PC-3 (cell line): ENCODE measurements at regions not wholly inside any gene's neighbourhood (a gene's known extent, or its start where the extent isn't known, plus 50 kb on each side); places are given as distances from the start of the nearest gene placed in this dataset.

Experiments
- ATAC-seq: fragments of 200-7000 bp; cut with Tn5 transposase; 2 replicates; pipeline ENCODE4 v1.9.1; 2020; ENCODE audit warnings: mild to moderate bottlenecking, moderate library complexity
- BruUV-seq: library from RNA; stranded (reverse); fragments of 400-500 nt; replicated peaks from 2 replicates; lab custom pipeline; 2021; lab: Mats Ljungman, UMichigan
- CTCF ChIA-PET: fragments of 300-600 bp; sonication (Branson Sonifier 250); formaldehyde crosslinking; loops from one replicate; lab custom pipeline; 2022; ENCODE audit warnings: antibody characterized with exemption; lab: Charles Lee
- POLR2A ChIA-PET: fragments of 300-600 bp; sonication (Branson Sonifier 250); formaldehyde crosslinking; loops from one replicate; lab custom pipeline; 2022; ENCODE audit warnings: antibody characterized with exemption; ENCODE audit not compliant: unreplicated experiment; lab: Charles Lee
- DNase-seq: peaks from one replicate; pipeline ENCODE4 v3.0.0-alpha.2; 2015
- H2AFZ ChIP-seq: fragments of 300-600 bp; sonication (generic); 2 replicates; pipeline ENCODE4 v1.6.0; 2016; ENCODE audit warnings: antibody characterized with exemption, low read length
- H3F3A ChIP-seq: fragments of 300-600 bp; sonication (generic); one replicate; pipeline ENCODE4 v1.6.0; 2017; ENCODE audit warnings: antibody characterized with exemption, low read length, control low read depth, mild to moderate bottlenecking; ENCODE audit not compliant: unreplicated experiment
- H3K27ac ChIP-seq: fragments of 300-600 bp; sonication (generic); 2 replicates; pipeline ENCODE4 v1.5.1; 2016; ENCODE audit warnings: mild to moderate bottlenecking, low read length
- H3K27me3 ChIP-seq: fragments of 300-600 bp; sonication (generic); 2 replicates; pipeline ENCODE4 v1.6.1; 2016; ENCODE audit warnings: low read length, mixed read lengths
- H3K36me3 ChIP-seq: fragments of 300-600 bp; sonication (generic); 2 replicates; pipeline ENCODE4 v1.6.1; 2016; ENCODE audit warnings: low read depth, mixed run types, low read length, mixed read lengths
- H3K4me1 ChIP-seq: fragments of 300-600 bp; sonication (generic); 2 replicates; pipeline ENCODE4 v1.5.1; 2016; ENCODE audit warnings: low read length; ENCODE audit not compliant: insufficient read depth
- H3K4me2 ChIP-seq: fragments of 300-600 bp; sonication (generic); 2 replicates; pipeline ENCODE4 v1.6.0; 2016; ENCODE audit warnings: low read length
- H3K4me3 ChIP-seq: fragments of 300-600 bp; sonication (generic); 2 replicates; pipeline ENCODE4 v1.5.1; 2016; ENCODE audit warnings: mild to moderate bottlenecking, low read length, mixed read lengths
- H3K79me2 ChIP-seq: fragments of 300-600 bp; sonication (generic); 2 replicates; pipeline ENCODE4 v1.6.1; 2017; ENCODE audit warnings: low read length, mixed read lengths
- H3K9ac ChIP-seq: fragments of 300-600 bp; sonication (generic); 2 replicates; pipeline ENCODE4 v1.6.0; 2016; ENCODE audit warnings: mild to moderate bottlenecking, low read length
- H3K9me2 ChIP-seq: fragments of 300-600 bp; sonication (generic); replicated peaks from 2 replicates; pipeline ENCODE4 v1.6.1; 2016; ENCODE audit warnings: mixed run types, low read length, mixed read lengths
- H3K9me3 ChIP-seq: fragments of 300-600 bp; sonication (generic); 2 replicates; pipeline ENCODE4 v1.6.1; 2016; ENCODE audit warnings: low read length, mixed read lengths
- H4K20me1 ChIP-seq: fragments of 300-600 bp; sonication (generic); 2 replicates; pipeline ENCODE4 v1.6.1; 2016; ENCODE audit warnings: low read length, mixed read lengths
- CTCF ChIP-seq: fragments of 300-600 bp; sonication (generic); conservative IDR thresholded peaks from 2 replicates; pipeline ENCODE4 v1.5.1; 2017; ENCODE audit warnings: antibody characterized with exemption, low read depth, mild to moderate bottlenecking, low read length
- EZH2 ChIP-seq: fragments of 300-600 bp; sonication (generic); IDR thresholded peaks from one replicate; pipeline ENCODE4 v1.6.1; 2017; ENCODE audit warnings: antibody characterized with exemption, mild to moderate bottlenecking, low read length; ENCODE audit not compliant: unreplicated experiment
- EZH2phosphoT487 ChIP-seq: fragments of 300-600 bp; sonication (generic); IDR thresholded peaks from 2 replicates; pipeline ENCODE4 v1.6.1; 2018; ENCODE audit warnings: mild to moderate bottlenecking, antibody characterized with exemption, low read length, borderline replicate concordance
- intact Hi-C: fragments of 100-400 bp; cut with micrococcal nuclease; formaldehyde crosslinking; loops from 2 replicates; pipeline ENCODE4 v1.9.0; 2023

GRCh38 chr1:217253985-217254384 lies 376.9 kb downstream of the GPATCH2 start:
- Histone ChIP-seq H3K4me1 (no peaks in the 10 kb centered on the region), H4K20me1 (no peaks in the 10 kb centered on the region), H3K27ac (no peak overlapping the region), H3K4me2 (no peak overlapping the region), H3F3A (no peaks in the 10 kb centered on the region), H3K9me3 (no peaks in the 10 kb centered on the region), H3K36me3 (no peaks in the 10 kb centered on the region), H3K79me2 (no peaks in the 10 kb centered on the region), H2AFZ (no peak overlapping the region), H3K9me2 (no peaks in the 10 kb centered on the region), H3K27me3 (no peaks in the 10 kb centered on the region), H3K4me3 (no peak overlapping the region), H3K9ac (no peak overlapping the region)
- ChIA-PET POLR2A (no interaction called here), CTCF (no interaction called here)
- no TSS peak for BruUV-seq
- ATAC-seq (no peak), DNase-seq (no peak)
- TF ChIP-seq EZH2, result no peak
- no peak for TF ChIP-seq EZH2phosphoT487
- TF ChIP-seq CTCF, result no peak
- intact Hi-C loops, result no loop called here

DNA sequence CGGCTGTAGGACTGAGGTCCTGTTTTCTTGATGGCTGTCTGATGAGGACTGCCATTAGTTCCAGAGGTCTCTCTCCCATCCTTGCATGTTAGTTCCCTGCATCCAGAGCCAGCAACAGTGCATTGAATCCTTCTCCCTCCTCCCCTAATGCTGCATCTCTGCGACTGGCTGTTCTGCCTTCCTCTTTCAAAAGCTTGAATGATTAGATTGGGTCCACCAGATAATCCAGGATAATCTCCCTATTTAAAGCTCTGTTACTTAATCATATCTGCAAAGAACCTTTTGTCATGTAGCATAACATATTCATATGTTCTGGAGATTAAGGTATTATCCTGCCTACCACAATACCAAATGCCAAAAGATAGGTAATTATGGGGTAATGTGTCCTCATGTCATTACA lies 377.5 kb downstream of the GPATCH2 start:
- ChIA-PET POLR2A (no interaction called here), CTCF (no interaction called here)
- Histone ChIP-seq H3K4me3 (no peak overlapping the region), H3K9me3 (no peaks in the 10 kb centered on the region), H3F3A (no peaks in the 10 kb centered on the region), H3K27ac (no peak overlapping the region), H3K4me2 (no peak overlapping the region), H4K20me1 (no peaks in the 10 kb centered on the region), H3K36me3 (no peaks in the 10 kb centered on the region), H3K79me2 (no peaks in the 10 kb centered on the region), H3K27me3 (no peaks in the 10 kb centered on the region), H2AFZ (no peak overlapping the region), H3K9me2 (no peaks in the 10 kb centered on the region), H3K4me1 (no peaks in the 10 kb centered on the region), H3K9ac (no peak overlapping the region)
- BruUV-seq, result no TSS peak
- TF ChIP-seq CTCF (no peak), EZH2 (no peak), EZH2phosphoT487 (no peak)
- DNase-seq (no peak), ATAC-seq (no peak)
- intact Hi-C loops, result no loop called here

DNA sequence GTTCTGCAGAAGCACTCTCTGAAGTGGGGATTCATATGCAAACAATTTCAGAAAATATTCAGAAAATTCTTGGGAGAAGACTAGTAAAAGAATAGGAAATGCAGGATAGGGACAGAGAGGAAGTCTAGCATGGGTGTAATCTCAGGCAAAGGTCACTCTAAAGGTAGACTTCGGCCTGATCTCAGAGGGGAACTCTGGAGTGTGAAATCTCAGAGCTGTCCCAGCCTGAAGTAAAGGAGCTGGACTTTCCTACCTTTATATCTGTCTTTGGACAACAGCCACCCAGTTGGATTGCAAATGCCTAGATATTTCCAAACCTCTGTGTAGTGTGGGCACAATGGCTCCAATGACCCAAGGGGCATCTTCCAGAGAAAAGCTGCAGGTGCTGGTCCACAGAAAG lies 379.8 kb downstream of the GPATCH2 start:
- Histone ChIP-seq H3K4me2 (no peak overlapping the region), H2AFZ (no peak overlapping the region), H3F3A (no peaks in the 10 kb centered on the region), H3K9me2 (no peaks in the 10 kb centered on the region), H3K9me3 (no peaks in the 10 kb centered on the region), H3K36me3 (no peaks in the 10 kb centered on the region), H3K27ac (no peak overlapping the region), H3K4me1 (no peaks in the 10 kb centered on the region), H3K27me3 (no peaks in the 10 kb centered on the region), H3K4me3 (no peak overlapping the region), H3K9ac (no peak overlapping the region), H3K79me2 (no peaks in the 10 kb centered on the region), H4K20me1 (no peaks in the 10 kb centered on the region)
- DNase-seq (no peak), ATAC-seq (no peak)
- no TSS peak for BruUV-seq
- ChIA-PET POLR2A (interaction anchor here (0.5 kb wide), 1 partner anchor 32 kb away, joined by 3 read pairs; no protein-coding TSS in a partner anchor), CTCF (no interaction called here)
- TF ChIP-seq EZH2 (no peak), EZH2phosphoT487 (no peak), CTCF (no peak)
- intact Hi-C loops, result no loop called here
